ENCODE measurements at regions not wholly inside any gene's neighbourhood (a gene's known extent, or its start where the extent isn't known, plus 50 kb on each side); places are given as distances from the start of the nearest gene placed in this dataset.
"Not testable (repeated sequence)": the region's sequence is repeated elsewhere in the genome, so short reads cannot be mapped to it uniquely, and the experiment has no call there.

DNA sequence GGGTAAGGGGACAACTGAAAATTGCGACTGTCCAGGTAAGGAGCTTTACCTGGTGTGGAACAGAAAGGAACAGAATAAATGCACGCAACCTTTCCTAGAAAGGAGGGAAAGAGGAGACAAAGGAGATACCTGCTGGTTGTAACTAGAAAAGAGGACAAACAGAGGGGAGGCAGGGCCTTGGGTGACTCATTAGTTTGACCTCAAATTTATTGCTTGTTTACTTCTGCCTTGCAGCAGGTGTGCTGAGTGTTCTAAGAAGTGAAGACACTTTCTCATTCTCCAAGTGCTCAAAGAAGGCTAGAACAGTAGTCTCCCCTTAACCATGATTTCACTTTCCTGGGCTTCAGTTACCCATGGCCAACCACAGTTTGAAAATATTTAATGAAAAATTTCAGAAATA, 123.1 kb upstream of the BOD1L1 start:
- Histone ChIP-seq H2BK12ac (ENCODE audit: low read length) (no peak overlapping the region), H2AFZ (ENCODE audit: insufficient read depth, low read length, poor library complexity) (no peak overlapping the region), H3K27ac (ENCODE audit: low read depth, low read length) (no peak overlapping the region), H3K36me3 (ENCODE audit: control insufficient read depth in 1 of 2, insufficient read depth in 2 of 2, low read length in 2 of 2) (no peaks in the 10 kb centered on the region), H3K9me3 (ENCODE audit: insufficient read depth, low read depth, low read length) (peaks cover 2% of the 10 kb centered on the region), H2AK5ac (ENCODE audit: low read length) (no peak overlapping the region), H3K4me1 (ENCODE audit: control insufficient read depth in 1 of 2, insufficient read depth in 2 of 2, low read length in 2 of 2) (no peaks in the 10 kb centered on the region), H4K91ac (ENCODE audit: low read depth, low read length) (no peak overlapping the region), H3K4ac (ENCODE audit: low read depth, low read length) (no peak overlapping the region), H3K23ac (ENCODE audit: low read length) (no peak overlapping the region), H4K8ac (ENCODE audit: low read depth, low read length) (no peak overlapping the region), H2BK120ac (ENCODE audit: insufficient read depth, low read length, poor library complexity) (no peak overlapping the region), H3K79me2 (ENCODE audit: control insufficient read depth, insufficient read depth, low read length, poor library complexity) (no peaks in the 10 kb centered on the region), H2BK5ac (ENCODE audit: low read depth, low read length, poor library complexity) (no peak overlapping the region), H3K79me1 (ENCODE audit: low read length) (no peaks in the 10 kb centered on the region), H3K14ac (ENCODE audit: low read length) (no peak overlapping the region), H3K4me3 (ENCODE audit: low read depth, low read length) (no peak overlapping the region), H3K18ac (ENCODE audit: low read length) (no peak overlapping the region), H4K12ac (ENCODE audit: low read depth, low read length) (no peak overlapping the region), H3K9ac (ENCODE audit: low read length) (no peak overlapping the region), H3K4me2 (ENCODE audit: low read length) (no peak overlapping the region), H3K27me3 (ENCODE audit: insufficient read depth, low read length) (no peaks in the 10 kb centered on the region)
- DNase-seq: no peak
- WGBS (ENCODE audit: extremely low coverage, insufficient coverage, insufficient read length): no CpG with 5 or more reads among the region's 2 CpGs

DNA sequence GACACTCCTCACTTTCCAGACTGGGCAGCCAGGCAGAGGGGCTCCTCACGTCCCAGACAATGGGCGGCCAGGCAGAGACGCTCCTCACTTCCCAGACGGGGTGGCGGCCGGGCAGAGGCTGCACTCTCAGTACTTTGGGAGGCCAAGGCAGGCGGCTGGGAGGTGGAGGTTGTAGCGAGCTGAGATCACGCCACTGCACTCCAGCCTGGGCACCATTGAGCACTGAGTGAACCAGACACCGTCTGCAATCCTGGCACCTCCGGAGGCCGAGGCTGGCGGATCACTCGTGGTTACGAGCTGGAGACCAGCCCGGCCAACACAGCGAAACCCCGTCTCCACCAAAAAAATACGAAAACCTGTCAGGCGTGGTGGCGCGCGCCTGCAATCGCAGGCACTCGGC, 134.1 kb upstream of the BOD1L1 start:
- not testable (repeated sequence) for H4K12ac ChIP-seq (ENCODE audit: low read depth, low read length); H3K27me3 ChIP-seq (ENCODE audit: insufficient read depth, low read length); H3K4me3 ChIP-seq (ENCODE audit: low read depth, low read length); H2BK5ac ChIP-seq (ENCODE audit: low read depth, low read length, poor library complexity); H4K8ac ChIP-seq (ENCODE audit: low read depth, low read length); H3K18ac ChIP-seq (ENCODE audit: low read length); H3K4me1 ChIP-seq (ENCODE audit: control insufficient read depth in 1 of 2, insufficient read depth in 2 of 2, low read length in 2 of 2); H3K9me3 ChIP-seq (ENCODE audit: insufficient read depth, low read depth, low read length); H3K79me2 ChIP-seq (ENCODE audit: control insufficient read depth, insufficient read depth, low read length, poor library complexity); H3K79me1 ChIP-seq (ENCODE audit: low read length); H2BK120ac ChIP-seq (ENCODE audit: insufficient read depth, low read length, poor library complexity); H2AFZ ChIP-seq (ENCODE audit: insufficient read depth, low read length, poor library complexity); H3K14ac ChIP-seq (ENCODE audit: low read length); H2AK5ac ChIP-seq (ENCODE audit: low read length); DNase-seq; H3K4ac ChIP-seq (ENCODE audit: low read depth, low read length); H3K4me2 ChIP-seq (ENCODE audit: low read length); H2BK12ac ChIP-seq (ENCODE audit: low read length); H4K91ac ChIP-seq (ENCODE audit: low read depth, low read length); H3K27ac ChIP-seq (ENCODE audit: low read depth, low read length); H3K23ac ChIP-seq (ENCODE audit: low read length); H3K36me3 ChIP-seq (ENCODE audit: control insufficient read depth in 1 of 2, insufficient read depth in 2 of 2, low read length in 2 of 2); H3K9ac ChIP-seq (ENCODE audit: low read length)
- no CpG with 5 or more reads among the region's 25 CpGs for whole genome bisulfite sequencing (ENCODE audit: extremely low coverage, insufficient coverage, insufficient read length)

DNA sequence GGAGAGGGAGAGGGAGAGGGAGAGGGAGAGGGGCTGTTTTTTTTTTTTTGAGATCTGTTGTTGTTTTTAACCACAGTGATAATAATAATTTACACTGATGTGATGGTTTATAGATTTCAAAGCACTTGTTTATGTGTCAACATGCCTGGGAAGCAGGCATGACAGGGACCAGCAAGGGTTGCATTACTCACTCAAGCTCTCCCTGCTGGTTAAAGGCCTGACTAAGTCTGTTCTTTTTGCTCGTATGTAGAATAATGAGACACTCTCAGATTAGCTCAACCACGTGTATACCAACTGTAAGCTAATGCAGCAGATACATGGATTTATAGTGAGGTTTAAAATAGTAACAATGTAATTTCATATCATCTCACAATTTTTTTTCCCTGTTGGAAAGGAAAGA, 134.6 kb upstream of the BOD1L1 start:
- Histone ChIP-seq H3K4ac (ENCODE audit: low read depth, low read length) (no peak overlapping the region), H4K12ac (ENCODE audit: low read depth, low read length) (no peak overlapping the region), H3K27ac (ENCODE audit: low read depth, low read length) (no peak overlapping the region), H3K36me3 (ENCODE audit: control insufficient read depth in 1 of 2, insufficient read depth in 2 of 2, low read length in 2 of 2) (no peaks in the 10 kb centered on the region), H4K91ac (ENCODE audit: low read depth, low read length) (no peak overlapping the region), H3K23ac (ENCODE audit: low read length) (no peak overlapping the region), H3K4me1 (ENCODE audit: control insufficient read depth in 1 of 2, insufficient read depth in 2 of 2, low read length in 2 of 2) (no peaks in the 10 kb centered on the region), H2BK5ac (ENCODE audit: low read depth, low read length, poor library complexity) (no peak overlapping the region), H3K18ac (ENCODE audit: low read length) (no peak overlapping the region), H3K4me2 (ENCODE audit: low read length) (no peak overlapping the region), H2AFZ (ENCODE audit: insufficient read depth, low read length, poor library complexity) (no peak overlapping the region), H3K79me2 (ENCODE audit: control insufficient read depth, insufficient read depth, low read length, poor library complexity) (no peaks in the 10 kb centered on the region), H3K14ac (ENCODE audit: low read length) (no peak overlapping the region), H3K79me1 (ENCODE audit: low read length) (no peaks in the 10 kb centered on the region), H2BK12ac (ENCODE audit: low read length) (no peak overlapping the region), H2BK120ac (ENCODE audit: insufficient read depth, low read length, poor library complexity) (no peak overlapping the region), H3K9ac (ENCODE audit: low read length) (no peak overlapping the region), H4K8ac (ENCODE audit: low read depth, low read length) (no peak overlapping the region), H3K27me3 (ENCODE audit: insufficient read depth, low read length) (no peaks in the 10 kb centered on the region), H3K4me3 (ENCODE audit: low read depth, low read length) (no peak overlapping the region), H2AK5ac (ENCODE audit: low read length) (no peak overlapping the region), H3K9me3 (ENCODE audit: insufficient read depth, low read depth, low read length) (peaks cover 2% of the 10 kb centered on the region)
- DNase-seq: no peak
- no CpG with 5 or more reads among the region's 2 CpGs for WGBS (ENCODE audit: extremely low coverage, insufficient coverage, insufficient read length)

DNA sequence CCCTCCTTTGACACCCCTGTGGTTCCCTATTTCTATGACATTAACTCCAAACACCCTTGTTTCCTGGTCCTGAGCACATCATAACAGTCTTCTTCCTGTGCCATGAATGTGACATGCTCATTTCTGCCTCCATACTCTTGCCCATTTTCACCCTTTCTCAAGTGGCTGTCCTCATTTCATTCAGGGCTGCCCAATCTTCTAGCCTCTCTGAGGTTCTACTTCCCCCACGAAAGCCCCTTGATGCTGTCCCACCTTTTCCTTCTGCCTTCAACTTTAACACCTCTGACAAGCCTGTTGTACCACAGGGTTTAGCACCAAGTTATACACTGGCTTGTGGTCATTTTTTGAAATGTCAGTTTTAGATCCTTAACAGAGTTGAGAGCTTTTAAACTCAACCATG, 136.2 kb upstream of the BOD1L1 start:
- Histone ChIP-seq H3K9ac (ENCODE audit: low read length) (no peak overlapping the region), H3K4me2 (ENCODE audit: low read length) (no peak overlapping the region), H2BK5ac (ENCODE audit: low read depth, low read length, poor library complexity) (no peak overlapping the region), H2AFZ (ENCODE audit: insufficient read depth, low read length, poor library complexity) (no peak overlapping the region), H3K4me1 (ENCODE audit: control insufficient read depth in 1 of 2, insufficient read depth in 2 of 2, low read length in 2 of 2) (no peaks in the 10 kb centered on the region), H3K27ac (ENCODE audit: low read depth, low read length) (no peak overlapping the region), H3K4me3 (ENCODE audit: low read depth, low read length) (no peak overlapping the region), H2AK5ac (ENCODE audit: low read length) (no peak overlapping the region), H3K18ac (ENCODE audit: low read length) (no peak overlapping the region), H3K14ac (ENCODE audit: low read length) (no peak overlapping the region), H4K91ac (ENCODE audit: low read depth, low read length) (no peak overlapping the region), H2BK12ac (ENCODE audit: low read length) (no peak overlapping the region), H4K12ac (ENCODE audit: low read depth, low read length) (no peak overlapping the region), H3K79me1 (ENCODE audit: low read length) (no peaks in the 10 kb centered on the region), H3K36me3 (ENCODE audit: control insufficient read depth in 1 of 2, insufficient read depth in 2 of 2, low read length in 2 of 2) (no peaks in the 10 kb centered on the region), H3K4ac (ENCODE audit: low read depth, low read length) (no peak overlapping the region), H2BK120ac (ENCODE audit: insufficient read depth, low read length, poor library complexity) (no peak overlapping the region), H3K79me2 (ENCODE audit: control insufficient read depth, insufficient read depth, low read length, poor library complexity) (no peaks in the 10 kb centered on the region), H3K27me3 (ENCODE audit: insufficient read depth, low read length) (no peaks in the 10 kb centered on the region), H4K8ac (ENCODE audit: low read depth, low read length) (no peak overlapping the region), H3K23ac (ENCODE audit: low read length) (no peak overlapping the region), H3K9me3 (ENCODE audit: insufficient read depth, low read depth, low read length) (peaks cover 4% of the 10 kb centered on the region)
- DNase-seq: no peak
- WGBS (ENCODE audit: extremely low coverage, insufficient coverage, insufficient read length): no CpG with 5 or more reads among the region's 1 CpG

Measured in trophoblast cell (in vitro differentiated cells and primary cell).